ENCODE measurements at regions not wholly inside any gene's neighbourhood (a gene's known extent, or its start where the extent isn't known, plus 50 kb on each side); places are given as distances from the start of the nearest gene placed in this dataset.

- Histone ChIP-seq H3K79me1 (ENCODE audit: insufficient read depth, low read depth, low read length, poor library complexity, severe bottlenecking) (no peaks in the 10 kb centered on the region), H2BK20ac (ENCODE audit: low read depth, low read length, poor library complexity, severe bottlenecking) (no peak overlapping the region), H3K4ac (ENCODE audit: low read depth, low read length) (no peak overlapping the region), H2AFZ (ENCODE audit: low read length) (no peak overlapping the region), H2BK5ac (ENCODE audit: insufficient read length, low read length) (no peak overlapping the region), H3K4me2 (ENCODE audit: insufficient read depth, insufficient read length, low read length) (no peak overlapping the region), H3T11ph (ENCODE audit: low read length) (no peak overlapping the region), H4K20me1 (ENCODE audit: control insufficient read depth, insufficient read depth, insufficient read length) (no peaks in the 10 kb centered on the region), H3K23me2 (ENCODE audit: insufficient read length, low read depth, low read length, poor library complexity, severe bottlenecking) (no peaks in the 10 kb centered on the region), H4K8ac (replicated peaks; ENCODE audit: insufficient read length, low read depth, low read length) (no peak overlapping the region), H2AK5ac (ENCODE audit: insufficient read length, low read length) (no peak overlapping the region), H4K91ac (ENCODE audit: insufficient read length, low read depth, low read length) (no peak overlapping the region), H2BK120ac (ENCODE audit: low read depth, low read length, poor library complexity, severe bottlenecking) (no peak overlapping the region), H3K9ac (ENCODE audit: extremely low read depth, insufficient read length, low read length) (no peak overlapping the region), H3K14ac (ENCODE audit: insufficient read depth, low read length) (no peak overlapping the region), H4K5ac (ENCODE audit: insufficient read length, low read depth, low read length) (no peak overlapping the region), H3K4me1 (ENCODE audit: insufficient read depth, low read length) (no peaks in the 10 kb centered on the region), H3K27ac (ENCODE audit: insufficient read length, low read depth, low read length) (no peak overlapping the region), H3K18ac (ENCODE audit: insufficient read length, low read depth, low read length) (no peak overlapping the region), H2BK12ac (ENCODE audit: insufficient read length, low read depth, low read length) (no peak overlapping the region), H2BK15ac (ENCODE audit: low read depth, low read length) (no peak overlapping the region), H3K9me3 (ENCODE audit: control insufficient read depth, low read depth, low read length) (no peaks in the 10 kb centered on the region), H3K23ac (ENCODE audit: insufficient read length, low read depth, low read length) (no peak overlapping the region), H3K56ac (ENCODE audit: insufficient read length, low read depth, low read length) (no peak overlapping the region), H3K79me2 (ENCODE audit: insufficient read depth, low read length) (no peaks in the 10 kb centered on the region), H3K27me3 (ENCODE audit: insufficient read depth, low read length) (no peaks in the 10 kb centered on the region)
- Mint-ChIP-seq H3K36me3 (ENCODE audit: insufficient read depth in 1 of 3, low read depth in 3 of 3) (no peaks in the 10 kb centered on the region), H3K27me3 (ENCODE audit: low read depth) (no peaks in the 10 kb centered on the region), H3K27ac (no peak overlapping the region), H3K4me1 (no peaks in the 10 kb centered on the region), H3K9me3 (no peaks in the 10 kb centered on the region), H3K4me3 (no peak overlapping the region)
- no CpG with 5 or more reads among the region's 4 CpGs for WGBS (ENCODE audit: extremely low coverage, insufficient read length, low lambda C conversion rate)
- TF ChIP-seq CTCF (conservative IDR thresholded peaks at IDR 0.05) = no peak
- DNase-seq = no peak
Observed at GRCh38 chr5:99317136-99317535, 388.3 kb upstream of the CHD1 start.
